ENCODE measurements at regions not wholly inside any gene's neighbourhood (a gene's known extent, or its start where the extent isn't known, plus 50 kb on each side); places are given as distances from the start of the nearest gene placed in this dataset.
A peak's percentile ranks its signal among the peaks of the same experiment; 100 is the strongest.

GRCh38 chr7:15749631-15750030 is 63.1 kb upstream of the MEOX2 start:
- DNase-seq = no peak

- DNase-seq = no peak
Measured at GRCh38 chr7:15747712-15748111, 61.2 kb upstream of the MEOX2 start.

- DNase-seq = peak; percentile 33
Measured at GRCh38 chr7:15747301-15747700, 60.8 kb upstream of the MEOX2 start.

GRCh38 chr7:15743926-15744480 is 57.5 kb upstream of the MEOX2 start:
- DNase-seq = no peak

- DNase-seq = peak; percentile 51
Measured at GRCh38 chr7:15737601-15738000, 51.1 kb upstream of the MEOX2 start.
